ENCODE measurements at regions not wholly inside any gene's neighbourhood (a gene's known extent, or its start where the extent isn't known, plus 50 kb on each side); places are given as distances from the start of the nearest gene placed in this dataset.
"Not testable (repeated sequence)": the region's sequence is repeated elsewhere in the genome, so short reads cannot be mapped to it uniquely, and the experiment has no call there.

GRCh38 chr12:33194389-33194788, 245.2 kb downstream of the SYT10 start:
- TF ChIP-seq EZH2 (IDR thresholded peaks at IDR 0.05) = not testable (repeated sequence)
- TF ChIP-seq, protein P1, sequence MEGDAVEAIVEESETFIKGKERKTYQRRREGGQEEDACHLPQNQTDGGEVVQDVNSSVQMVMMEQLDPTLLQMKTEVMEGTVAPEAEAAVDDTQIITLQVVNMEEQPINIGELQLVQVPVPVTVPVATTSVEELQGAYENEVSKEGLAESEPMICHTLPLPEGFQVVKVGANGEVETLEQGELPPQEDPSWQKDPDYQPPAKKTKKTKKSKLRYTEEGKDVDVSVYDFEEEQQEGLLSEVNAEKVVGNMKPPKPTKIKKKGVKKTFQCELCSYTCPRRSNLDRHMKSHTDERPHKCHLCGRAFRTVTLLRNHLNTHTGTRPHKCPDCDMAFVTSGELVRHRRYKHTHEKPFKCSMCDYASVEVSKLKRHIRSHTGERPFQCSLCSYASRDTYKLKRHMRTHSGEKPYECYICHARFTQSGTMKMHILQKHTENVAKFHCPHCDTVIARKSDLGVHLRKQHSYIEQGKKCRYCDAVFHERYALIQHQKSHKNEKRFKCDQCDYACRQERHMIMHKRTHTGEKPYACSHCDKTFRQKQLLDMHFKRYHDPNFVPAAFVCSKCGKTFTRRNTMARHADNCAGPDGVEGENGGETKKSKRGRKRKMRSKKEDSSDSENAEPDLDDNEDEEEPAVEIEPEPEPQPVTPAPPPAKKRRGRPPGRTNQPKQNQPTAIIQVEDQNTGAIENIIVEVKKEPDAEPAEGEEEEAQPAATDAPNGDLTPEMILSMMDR (IDR thresholded peaks at IDR 0.05) = not testable (repeated sequence)

Data from neural progenitor cell (in vitro differentiated cells).